K562 (cell line): ENCODE measurements at regions not wholly inside any gene's neighbourhood (a gene's known extent, or its start where the extent isn't known, plus 50 kb on each side); places are given as distances from the start of the nearest gene placed in this dataset.

ENCODE experiments used
- ASH1L ChIP-seq: fragments of 450-650 bp; IDR thresholded peaks from 2 replicates; pipeline ENCODE4 v1.6.1; 2018; ENCODE audit warnings: borderline replicate concordance, mild to moderate bottlenecking, low read depth; ENCODE audit not compliant: partially characterized antibody
- CHAMP1 ChIP-seq: fragments of 450-650 bp; IDR thresholded peaks from 2 replicates; pipeline ENCODE4 v1.6.1; 2016; ENCODE audit warnings: mild to moderate bottlenecking
- CTCF ChIP-seq, 3 experiments: IDR thresholded peaks in 2 of 3; conservative IDR thresholded peaks in 1 of 3; 2 replicates each; pipeline ENCODE4 v1.5.1; 2011 to 2012; ENCODE audit warnings: low read length in 3 of 3, mild to moderate bottlenecking in 3 of 3, control low read depth in 2 of 3, improper control_type of control experiment in 1 of 3, inconsistent platforms in 1 of 3, low read depth in 1 of 3, mixed read lengths in 1 of 3, moderate library complexity in 1 of 3; ENCODE audit not compliant: insufficient read depth in 2 of 3
- FOXP1 ChIP-seq: sonication (generic); formaldehyde crosslinking; IDR thresholded peaks from 2 replicates; pipeline ENCODE4 v1.8.0; 2022; ENCODE audit warnings: mild to moderate bottlenecking, missing genetic modification reagents
- NCOA1 ChIP-seq: fragments of 450-650 bp; IDR thresholded peaks from 2 replicates; pipeline ENCODE4 v1.6.1; 2016; ENCODE audit warnings: low read depth
- PKNOX1 ChIP-seq: fragments of 450-650 bp; IDR thresholded peaks from 2 replicates; pipeline ENCODE4 v1.6.1; 2016
- POLR2A ChIP-seq: fragments of 450-650 bp; conservative IDR thresholded peaks from 2 replicates; pipeline ENCODE4 v1.6.1; 2016
- RBM15 ChIP-seq: fragments of 200-400 bp; formaldehyde crosslinking; IDR thresholded peaks from 2 replicates; pipeline ENCODE4 v1.6.1; 2018; ENCODE audit warnings: mild to moderate bottlenecking, low read length, moderate library complexity; ENCODE audit not compliant: insufficient read depth
- TCFL5 ChIP-seq: fragments of 250-450 bp; sonication (Bioruptor Pico); conservative IDR thresholded peaks from 2 replicates; pipeline ENCODE4 v1.6.1; 2021; ENCODE audit warnings: mild to moderate bottlenecking, moderate library complexity, matching md5 sums
- ZNF121 ChIP-seq: sonication (generic); formaldehyde crosslinking; conservative IDR thresholded peaks from 2 replicates; pipeline ENCODE4 v1.8.0; 2022; ENCODE audit warnings: missing genetic modification reagents
- ZZZ3 ChIP-seq: fragments of 450-650 bp; IDR thresholded peaks from 2 replicates; pipeline ENCODE4 v1.6.1; 2016; ENCODE audit warnings: antibody characterized with exemption, mild to moderate bottlenecking, moderate library complexity
- TF ChIP-seq, protein P1 (sequence below): fragments of 450-650 bp; IDR thresholded peaks from 2 replicates; pipeline ENCODE4 v1.6.1; 2017; ENCODE audit warnings: mild to moderate bottlenecking, moderate library complexity

- TF ChIP-seq FOXP1 (CRISPR knock-in tag) (no peak), TCFL5 (CRISPR knock-in tag) (no peak), NCOA1 (no peak), PKNOX1 (no peak), ZZZ3 (no peak), CTCF (IDR thresholded peaks at IDR 0.05 in 2 of 3, conservative IDR thresholded peaks at IDR 0.05 in 1 of 3; ENCODE audit: insufficient read depth in 2 of 3, low read depth in 1 of 3, low read length in 3 of 3) (no peak), CHAMP1 (no peak), ZNF121 (no peak), POLR2A (no peak), ASH1L (no peak), RBM15 (no peak)
- TF ChIP-seq, protein P1, sequence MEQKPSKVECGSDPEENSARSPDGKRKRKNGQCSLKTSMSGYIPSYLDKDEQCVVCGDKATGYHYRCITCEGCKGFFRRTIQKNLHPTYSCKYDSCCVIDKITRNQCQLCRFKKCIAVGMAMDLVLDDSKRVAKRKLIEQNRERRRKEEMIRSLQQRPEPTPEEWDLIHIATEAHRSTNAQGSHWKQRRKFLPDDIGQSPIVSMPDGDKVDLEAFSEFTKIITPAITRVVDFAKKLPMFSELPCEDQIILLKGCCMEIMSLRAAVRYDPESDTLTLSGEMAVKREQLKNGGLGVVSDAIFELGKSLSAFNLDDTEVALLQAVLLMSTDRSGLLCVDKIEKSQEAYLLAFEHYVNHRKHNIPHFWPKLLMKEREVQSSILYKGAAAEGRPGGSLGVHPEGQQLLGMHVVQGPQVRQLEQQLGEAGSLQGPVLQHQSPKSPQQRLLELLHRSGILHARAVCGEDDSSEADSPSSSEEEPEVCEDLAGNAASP: no peak
Measured at GRCh38 chr4:180156684-180157083, 2086.5 kb upstream of the TENM3 start.
